GM21367 (cell line): ENCODE measurements at regions not wholly inside any gene's neighbourhood (a gene's known extent, or its start where the extent isn't known, plus 50 kb on each side); places are given as distances from the start of the nearest gene placed in this dataset.
"Not testable (repeated sequence)": the region's sequence is repeated elsewhere in the genome, so short reads cannot be mapped to it uniquely, and the experiment has no call there.

Experiments
- ATAC-seq: cut with Tn5 transposase; IDR thresholded peaks from one replicate; pipeline ENCODE4 v1.9.1; 2021; ENCODE audit not compliant: unreplicated experiment

DNA sequence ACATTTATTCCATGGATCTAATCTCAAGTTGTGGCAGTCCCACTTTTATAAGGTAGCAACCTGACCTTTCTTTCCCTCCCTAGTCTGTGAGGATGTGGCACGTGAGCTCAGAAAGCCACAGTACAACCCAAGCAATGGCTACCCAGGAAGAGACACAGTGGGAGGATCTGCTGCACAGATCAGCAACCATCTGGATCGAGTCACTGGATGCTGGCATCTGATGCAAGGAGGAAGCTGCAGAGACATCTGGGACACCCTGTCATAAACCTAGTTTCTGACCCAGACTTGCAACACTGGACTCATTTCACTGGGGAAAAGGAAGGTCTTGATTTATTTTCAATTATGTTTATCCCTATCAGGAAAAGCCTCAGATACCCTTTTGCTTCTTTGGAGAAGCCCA is 327.1 kb downstream of the PAPSS1 start:
- no peak for ATAC-seq

DNA sequence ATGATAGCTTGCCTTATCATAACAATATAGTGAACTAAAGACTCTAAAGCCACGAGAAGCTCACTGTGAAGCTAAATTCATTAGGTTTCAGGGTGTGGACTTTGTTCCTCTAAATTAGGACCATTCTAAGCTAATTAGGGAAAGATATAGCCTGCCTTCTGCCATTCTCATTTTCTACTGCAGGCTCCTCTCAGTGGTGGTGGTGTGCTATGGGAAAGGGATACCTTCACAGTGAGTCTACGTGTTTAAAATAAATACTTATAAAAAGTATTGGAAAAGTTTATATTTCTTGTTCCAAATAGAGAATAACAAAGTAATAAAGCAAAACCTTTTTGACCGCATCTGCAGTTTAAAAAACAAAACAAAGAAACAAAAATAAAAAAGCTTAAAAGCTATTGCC is 327.7 kb downstream of the PAPSS1 start:
- ATAC-seq = no peak

GRCh38 chr4:107391630-107392028 is 328.4 kb downstream of the PAPSS1 start:
- no peak for ATAC-seq

GRCh38 chr4:107391009-107391629 is 328.9 kb downstream of the PAPSS1 start:
- ATAC-seq = no peak

GRCh38 chr4:107389965-107390364 is 330.1 kb downstream of the PAPSS1 start:
- no peak for ATAC-seq

- no peak for ATAC-seq
Measured at GRCh38 chr4:107388736-107389274, 331.2 kb downstream of the PAPSS1 start.

DNA sequence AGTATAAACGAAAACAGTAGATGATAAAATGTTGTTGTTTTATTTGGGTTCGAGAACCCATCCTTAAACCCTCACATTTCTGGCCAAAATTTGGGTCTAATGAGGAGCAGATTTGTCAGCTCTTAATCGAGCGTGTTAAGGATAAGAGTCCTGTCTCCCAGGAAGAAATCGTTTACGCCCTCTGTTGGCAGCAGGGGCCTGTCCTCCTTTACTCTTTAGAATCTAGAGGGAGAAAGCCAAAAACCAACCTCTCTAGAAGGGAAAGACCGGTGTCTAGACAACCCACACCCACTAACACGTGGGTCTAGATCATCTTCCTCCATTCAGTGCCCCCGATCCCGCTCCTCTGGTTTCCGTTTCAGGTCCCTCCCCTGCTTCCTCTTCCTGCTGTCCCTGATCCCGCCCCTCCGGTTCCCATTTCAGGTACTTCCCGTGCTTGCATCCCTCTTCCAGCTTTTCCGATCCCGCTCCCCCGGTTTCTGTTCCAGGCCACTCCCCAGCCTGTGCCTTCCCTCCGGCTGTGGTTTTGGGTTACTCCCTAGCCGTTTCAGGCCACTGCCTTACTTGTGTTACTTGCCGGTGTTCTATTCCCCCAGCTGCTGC is 339.1 kb downstream of the PAPSS1 start:
- no peak for ATAC-seq

- ATAC-seq = no peak
Measured at GRCh38 chr4:107380190-107380589, 339.8 kb downstream of the PAPSS1 start.

GRCh38 chr4:107379054-107379869 is 340.8 kb downstream of the PAPSS1 start:
- ATAC-seq = no peak

DNA sequence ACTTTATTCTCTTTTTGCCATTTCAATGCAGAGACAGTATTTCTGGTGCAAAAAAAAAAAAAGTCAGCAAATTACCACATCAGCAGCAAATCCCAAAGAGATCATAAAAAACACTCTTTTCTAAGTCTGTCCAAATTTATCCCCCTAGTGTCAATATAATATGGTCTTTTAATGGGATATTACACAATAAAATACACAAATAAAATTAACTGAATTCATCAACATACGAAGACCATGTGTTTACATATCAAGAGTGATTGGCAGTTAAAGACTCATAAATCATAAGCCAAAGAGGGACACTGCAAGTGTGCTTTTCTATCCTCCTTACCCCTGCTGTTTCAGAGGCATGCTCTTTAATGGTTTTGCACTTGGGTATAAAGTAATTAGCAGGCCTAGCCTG is 340.2 kb upstream of the DKK2 start:
- ATAC-seq = no peak

DNA sequence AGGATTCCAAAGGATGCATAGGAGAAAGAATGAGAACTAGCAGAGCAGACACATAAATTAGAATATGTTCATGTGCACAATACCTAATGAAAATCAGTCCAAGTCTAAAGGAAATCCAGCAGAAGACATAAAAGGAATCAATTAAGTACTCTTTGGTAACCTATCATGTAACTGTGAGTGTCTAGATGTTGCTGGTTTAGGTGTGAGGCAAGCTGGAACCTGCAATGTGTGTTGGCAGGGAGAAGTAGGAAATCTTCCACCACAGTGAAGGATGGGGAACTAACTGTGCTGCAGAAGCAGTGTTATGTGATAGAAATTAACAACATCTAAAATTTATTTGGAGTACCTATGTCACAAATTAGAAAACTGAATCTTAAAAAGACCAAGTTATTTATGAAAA is 330.8 kb upstream of the DKK2 start:
- ATAC-seq = no peak

GRCh38 chr4:107366016-107366735 is 330.1 kb upstream of the DKK2 start:
- ATAC-seq = no peak

GRCh38 chr4:107363125-107363524 is 327.0 kb upstream of the DKK2 start:
- ATAC-seq = no peak

GRCh38 chr4:107359208-107359607 is 323.1 kb upstream of the DKK2 start:
- ATAC-seq = no peak

DNA sequence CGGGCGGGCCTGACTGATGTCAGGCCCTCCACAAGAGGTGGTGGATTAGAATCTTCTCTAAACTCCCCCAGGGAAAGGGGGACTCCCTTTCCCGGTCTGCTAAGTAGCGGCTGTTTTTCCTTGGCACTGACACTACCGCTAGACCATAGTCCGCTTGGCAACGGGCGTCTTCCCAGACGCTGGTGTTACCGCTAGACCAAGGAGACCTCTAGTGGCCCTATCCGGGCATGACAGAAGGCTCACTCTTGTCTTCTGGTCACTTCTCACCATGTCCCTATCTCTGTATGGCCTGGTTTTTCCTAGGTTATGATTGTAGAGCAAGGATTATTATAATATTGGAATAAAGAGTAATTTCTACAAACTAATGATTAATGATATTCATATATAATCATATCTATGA is 318.2 kb upstream of the DKK2 start:
- ATAC-seq = not testable (repeated sequence)

DNA sequence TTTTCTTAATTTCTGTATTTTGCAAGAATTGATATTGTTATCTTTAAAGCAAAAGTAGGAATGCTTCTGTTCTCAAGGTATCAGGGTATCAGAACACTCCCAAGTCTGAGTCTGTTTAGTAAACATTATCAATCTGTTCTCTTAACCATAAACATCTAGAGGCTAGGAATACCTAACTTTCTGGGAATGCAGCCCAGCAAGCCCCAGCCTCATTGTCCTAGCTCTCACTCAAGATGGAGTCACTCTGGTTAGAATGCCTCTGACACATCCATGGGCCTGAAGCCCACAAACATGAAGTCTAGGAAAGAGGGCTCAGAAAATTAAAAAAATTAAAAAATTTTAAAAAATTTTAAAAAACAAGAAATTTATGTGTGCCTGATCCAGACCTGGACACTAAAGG is 315.1 kb upstream of the DKK2 start:
- ATAC-seq = no peak

- ATAC-seq = no peak
Measured at GRCh38 chr4:107349732-107350131, 313.6 kb upstream of the DKK2 start.

DNA sequence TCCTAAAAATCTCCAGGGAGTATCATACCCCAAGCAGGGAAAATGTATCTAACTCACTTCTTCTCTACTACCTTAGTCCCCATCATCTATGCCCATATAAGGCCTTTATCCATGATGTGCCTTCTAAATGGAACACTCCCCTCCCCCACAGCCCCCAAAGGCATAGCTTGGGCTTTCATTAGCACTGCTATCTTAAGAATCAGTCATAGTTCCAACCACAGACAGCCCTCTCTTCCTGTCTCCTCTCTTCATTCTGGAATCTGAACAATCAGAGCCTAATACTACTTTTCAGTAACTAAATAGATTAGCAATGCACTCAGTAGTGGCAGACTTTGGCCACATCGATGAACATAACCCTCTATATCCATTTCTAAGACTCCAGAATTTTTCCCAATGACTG is 313.2 kb upstream of the DKK2 start:
- no peak for ATAC-seq

GRCh38 chr4:107348188-107349050 is 312.3 kb upstream of the DKK2 start:
- ATAC-seq = no peak

GRCh38 chr4:107333518-107333917 is 297.4 kb upstream of the DKK2 start:
- no peak for ATAC-seq
